ENCODE measurements at regions not wholly inside any gene's neighbourhood (a gene's known extent, or its start where the extent isn't known, plus 50 kb on each side); places are given as distances from the start of the nearest gene placed in this dataset.
A peak's percentile ranks its signal among the peaks of the same experiment; 100 is the strongest.

- WGBS, 2 experiments (ENCODE audit: extremely low coverage in 1 of 2, insufficient coverage in 1 of 2, insufficient read length in 1 of 2, insufficient replicate concordance in 2 of 2, low coverage in 1 of 2, low lambda C conversion rate in 2 of 2, missing lambda C conversion rate in 1 of 2): 82% methylated on average over 1 of the region's 1 CpG; no CpG with 5 or more reads in 1 of the 2 experiments
- Histone ChIP-seq H2AFZ (ENCODE audit: low read length) (no peak overlapping the region), H3K14ac (ENCODE audit: insufficient read length) (no peak overlapping the region), H3K79me1 (ENCODE audit: low read depth, low read length) (no peaks in the 10 kb centered on the region), H3K4me3 (ENCODE audit: extremely low read depth in 1 of 4, insufficient read depth in 2 of 4, low read depth in 3 of 4, low read length in 4 of 4) (no peak overlapping the region), H3K23ac (ENCODE audit: insufficient read length) (no peak overlapping the region), H3K56ac (replicated peaks; ENCODE audit: insufficient read length, low read depth, low read length) (peak overlapping the region; percentile 90), H4K5ac (ENCODE audit: insufficient read length, low read depth, low read length) (no peak overlapping the region), H3K18ac (ENCODE audit: extremely low read depth, low read length) (no peak overlapping the region), H3K4me1 (replicated peaks in 1 of 4; ENCODE audit: control insufficient read depth in 3 of 4, insufficient read depth in 4 of 4, low read length in 3 of 4) (peaks cover 4 to 16% (median 9%) of the 10 kb centered on the region in 4 experiments; a peak in 6 of 7 replicates), H3K4ac (replicated peaks; ENCODE audit: insufficient read length, low read depth, low read length) (no peak overlapping the region), H3K23me2 (ENCODE audit: low read depth, low read length) (peaks cover 6% of the 10 kb centered on the region; the same call in 1 of the 2 replicates), H3K4me2 (ENCODE audit: insufficient read depth in 1 of 2, low read depth in 2 of 2, low read length in 2 of 2) (no peak overlapping the region), H2BK120ac (replicated peaks; ENCODE audit: low read depth, low read length) (no peak overlapping the region), H2BK12ac (ENCODE audit: low read depth, low read length) (no peak overlapping the region), H4K20me1 (replicated peaks in 1 of 2; ENCODE audit: control insufficient read depth in 1 of 2, insufficient read depth in 2 of 2, low read length in 2 of 2) (no peaks in the 10 kb centered on the region), H3K79me2 (ENCODE audit: control insufficient read depth in 1 of 2, insufficient read depth in 2 of 2, low read length in 2 of 2) (no peaks in the 10 kb centered on the region), H4K91ac (replicated peaks; ENCODE audit: insufficient read length, low read length) (no peak overlapping the region), H3K27ac (ENCODE audit: low read depth, low read length) (no peak overlapping the region), H3K27me3 (replicated peaks in 1 of 4; ENCODE audit: control insufficient read depth in 3 of 4, extremely low read depth in 1 of 4, insufficient read depth in 3 of 4, low read length in 3 of 4) (no peaks in the 10 kb centered on the region; a peak in 1 of 7 replicates), H2AK5ac (ENCODE audit: low read depth, low read length) (0 out of 2 replicates have a peak overlapping the region, but pooled peaks have one; percentile 29), H4K8ac (ENCODE audit: extremely low read depth, insufficient read depth, low read length) (no peak overlapping the region), H2BK5ac (ENCODE audit: low read depth, low read length) (no peak overlapping the region), H3K9ac (replicated peaks in 1 of 4; ENCODE audit: extremely low read depth in 1 of 4, low read depth in 3 of 4, low read length in 3 of 4) (no peak overlapping the region), H2BK20ac (ENCODE audit: low read length) (no peak overlapping the region), H2BK15ac (ENCODE audit: low read length) (0 out of 2 replicates have a peak overlapping the region, but pooled peaks have one; percentile 16), H3K36me3 (ENCODE audit: control insufficient read depth in 2 of 4, insufficient read depth in 4 of 4, low read length in 3 of 4) (no peaks in the 10 kb centered on the region), H3K9me3 (ENCODE audit: insufficient read depth in 2 of 2, low read depth in 1 of 2, low read length in 1 of 2) (peaks cover 0 to under 1% of the 10 kb centered on the region in 2 experiments; a peak in 1 of 4 replicates)
- ChIA-PET POLR2A (ENCODE audit: partially characterized antibody) (no interaction called here), CTCF (ENCODE audit: partially characterized antibody) (interaction anchor here (0.5 to 8.6 kb wide), 11 partner anchors 8 to 252 kb away, joined by 3 to 103 read pairs (median 6); partner anchors contain the start of gene ANO1)
- DNase-seq (ENCODE audit: low read depth in 1 of 2, low spot score in 2 of 2) (no peak), FAIRE-seq (no peak)
- TF ChIP-seq CTBP2 (IDR thresholded peaks at IDR 0.05; ENCODE audit: borderline replicate concordance, insufficient read depth, insufficient read length, low read length) (no peak), SP4 (IDR thresholded peaks at IDR 0.05; ENCODE audit: low read length) (no peak), KDM1A (IDR thresholded peaks at IDR 0.05; ENCODE audit: borderline replicate concordance, low read length) (no peak), SRF (IDR thresholded peaks at IDR 0.05; ENCODE audit: low read depth, low read length) (no peak), E2F6 (IDR thresholded peaks at IDR 0.05) (no peak), MAFK (IDR thresholded peaks at IDR 0.05; ENCODE audit: low read depth, low read length) (no peak), JUND (IDR thresholded peaks at IDR 0.05; ENCODE audit: low read length) (no peak), CHD1 (IDR thresholded peaks at IDR 0.05; ENCODE audit: low read depth, low read length) (no peak), PHF8 (conservative IDR thresholded peaks at IDR 0.05; ENCODE audit: low read depth, low read length) (no peak), USF2 (IDR thresholded peaks at IDR 0.05; ENCODE audit: low read length) (no peak), SIX5 (IDR thresholded peaks at IDR 0.05; ENCODE audit: low read depth, low read length) (no peak), POU5F1 (IDR thresholded peaks at IDR 0.05; ENCODE audit: low read depth, low read length) (no peak), MAX (IDR thresholded peaks at IDR 0.05) (no peak)
These were observed 125.9 kb upstream of the FGF3 start for GRCh38 chr11:69945157-69945556.
